ENCODE measurements at regions not wholly inside any gene's neighbourhood (a gene's known extent, or its start where the extent isn't known, plus 50 kb on each side); places are given as distances from the start of the nearest gene placed in this dataset.

- no peak for FAIRE-seq
- POLR2A ChIA-PET = no interaction called here
- no TSS peak for BruUV-seq (replicated peaks)
Observed at GRCh38 chr9:80554301-80554700, 982.5 kb downstream of the TLE4 start.

More at GRCh38 chr9:80554301-80554700, 982.5 kb downstream of the TLE4 start:
- CTCF ChIA-PET = no interaction called here
- intact Hi-C loops (cut with micrococcal nuclease) = no loop called here
- H3K9me1 ChIP-seq (replicated peaks; ENCODE audit: control insufficient read depth, extremely low read depth, insufficient read depth, low read length) = no peaks in the 10 kb centered on the region
- dilution Hi-C loops (cut with MboI; ENCODE audit: extremely low pct_ligation_motif_present, low sequenced_read_pairs) = no loop called here
- TF ChIP-seq POLR2AphosphoS5 (IDR thresholded peaks at IDR 0.05; ENCODE audit: insufficient read depth, low read depth, low read length) (no peak), EZH2 (IDR thresholded peaks at IDR 0.05; ENCODE audit: borderline replicate concordance, low read depth, low read length, severe bottlenecking) (no peak), GATA2 (IDR thresholded peaks at IDR 0.05; ENCODE audit: insufficient read depth, insufficient read length, low read depth, low read length) (no peak), POLR2A (IDR thresholded peaks at IDR 0.05; ENCODE audit: low read depth, low read length) (no peak), MYC (IDR thresholded peaks at IDR 0.05; ENCODE audit: low read depth, low read length) (no peak), FOS (IDR thresholded peaks at IDR 0.05; ENCODE audit: borderline replicate concordance, insufficient read depth, low read length) (no peak), MAX (IDR thresholded peaks at IDR 0.05; ENCODE audit: insufficient read depth, insufficient read length) (no peak), JUN (IDR thresholded peaks at IDR 0.05; ENCODE audit: borderline replicate concordance, insufficient read depth, insufficient read length, low read depth) (no peak)
- TF ChIP-seq, protein P1, sequence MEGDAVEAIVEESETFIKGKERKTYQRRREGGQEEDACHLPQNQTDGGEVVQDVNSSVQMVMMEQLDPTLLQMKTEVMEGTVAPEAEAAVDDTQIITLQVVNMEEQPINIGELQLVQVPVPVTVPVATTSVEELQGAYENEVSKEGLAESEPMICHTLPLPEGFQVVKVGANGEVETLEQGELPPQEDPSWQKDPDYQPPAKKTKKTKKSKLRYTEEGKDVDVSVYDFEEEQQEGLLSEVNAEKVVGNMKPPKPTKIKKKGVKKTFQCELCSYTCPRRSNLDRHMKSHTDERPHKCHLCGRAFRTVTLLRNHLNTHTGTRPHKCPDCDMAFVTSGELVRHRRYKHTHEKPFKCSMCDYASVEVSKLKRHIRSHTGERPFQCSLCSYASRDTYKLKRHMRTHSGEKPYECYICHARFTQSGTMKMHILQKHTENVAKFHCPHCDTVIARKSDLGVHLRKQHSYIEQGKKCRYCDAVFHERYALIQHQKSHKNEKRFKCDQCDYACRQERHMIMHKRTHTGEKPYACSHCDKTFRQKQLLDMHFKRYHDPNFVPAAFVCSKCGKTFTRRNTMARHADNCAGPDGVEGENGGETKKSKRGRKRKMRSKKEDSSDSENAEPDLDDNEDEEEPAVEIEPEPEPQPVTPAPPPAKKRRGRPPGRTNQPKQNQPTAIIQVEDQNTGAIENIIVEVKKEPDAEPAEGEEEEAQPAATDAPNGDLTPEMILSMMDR (IDR thresholded peaks at IDR 0.05; ENCODE audit: extremely low read depth in 1 of 2, insufficient read depth in 1 of 2, low read depth in 1 of 2, low read length in 2 of 2) = no peak
- H3K9me3 ChIP-seq (replicated peaks; ENCODE audit: control insufficient read depth, insufficient read depth, low read length) = peaks cover 4% of the 10 kb centered on the region
- no peaks in the 10 kb centered on the region for H3K4me1 ChIP-seq (ENCODE audit: control insufficient read depth, extremely low read depth, insufficient read depth, low read length)
- no peaks in the 10 kb centered on the region for H3K79me2 ChIP-seq (ENCODE audit: control insufficient read depth, insufficient read depth, low read length)
- H3K9ac ChIP-seq (replicated peaks; ENCODE audit: extremely low read depth, insufficient read depth, low read length) = no peak overlapping the region
- H3K27me3 ChIP-seq (ENCODE audit: control insufficient read depth in 2 of 2, insufficient read depth in 2 of 2, low read length in 2 of 2) = no peaks in the 10 kb centered on the region
- DNase-seq (ENCODE audit: low read depth, low spot score) = no peak
- no peaks in the 10 kb centered on the region for H4K20me1 ChIP-seq (replicated peaks; ENCODE audit: control insufficient read depth, extremely low read depth, insufficient read depth, low read length)
- H3K4me2 ChIP-seq (ENCODE audit: insufficient read depth, low read length) = no peak overlapping the region
- no peaks in the 10 kb centered on the region for H3K36me3 ChIP-seq (ENCODE audit: control insufficient read depth in 2 of 2, extremely low read depth in 1 of 2, insufficient read depth in 2 of 2, low read length in 2 of 2)
- H3K4me3 ChIP-seq (replicated peaks in 1 of 3; ENCODE audit: insufficient read depth in 1 of 3, low read depth in 1 of 3, low read length in 3 of 3) = no peak overlapping the region
- H2AFZ ChIP-seq (ENCODE audit: low read depth, low read length) = no peak overlapping the region
- no peak overlapping the region for H3K27ac ChIP-seq (ENCODE audit: insufficient read depth, low read depth, low read length)
